NB4 (cell line): ENCODE measurements at regions not wholly inside any gene's neighbourhood (a gene's known extent, or its start where the extent isn't known, plus 50 kb on each side); places are given as distances from the start of the nearest gene placed in this dataset.

Source experiments
- DNase-seq: peaks from one replicate; pipeline ENCODE4 v3.0.0; 2010; ENCODE audit warnings: low read depth
- H3K4me3 ChIP-seq: one replicate; pipeline ENCODE4 v1.5.1; 2011; ENCODE audit warnings: mild to moderate bottlenecking, low read depth, low read length, moderate library complexity
- CTCF ChIP-seq: IDR thresholded peaks from one replicate; pipeline ENCODE4 v1.5.1; 2012; ENCODE audit warnings: low read depth, low read length
- MAX ChIP-seq: IDR thresholded peaks from 2 replicates; pipeline ENCODE4 v1.6.1; 2011; ENCODE audit warnings: low read depth, low read length
- MYC ChIP-seq: IDR thresholded peaks from 2 replicates; pipeline ENCODE4 v1.6.1; 2011; ENCODE audit warnings: low read depth, low read length
- POLR2A ChIP-seq: IDR thresholded peaks from 2 replicates; pipeline ENCODE4 v1.6.1; 2011; ENCODE audit warnings: mild to moderate bottlenecking; ENCODE audit not compliant: insufficient read length; ENCODE audit errors: extremely low read depth

DNA sequence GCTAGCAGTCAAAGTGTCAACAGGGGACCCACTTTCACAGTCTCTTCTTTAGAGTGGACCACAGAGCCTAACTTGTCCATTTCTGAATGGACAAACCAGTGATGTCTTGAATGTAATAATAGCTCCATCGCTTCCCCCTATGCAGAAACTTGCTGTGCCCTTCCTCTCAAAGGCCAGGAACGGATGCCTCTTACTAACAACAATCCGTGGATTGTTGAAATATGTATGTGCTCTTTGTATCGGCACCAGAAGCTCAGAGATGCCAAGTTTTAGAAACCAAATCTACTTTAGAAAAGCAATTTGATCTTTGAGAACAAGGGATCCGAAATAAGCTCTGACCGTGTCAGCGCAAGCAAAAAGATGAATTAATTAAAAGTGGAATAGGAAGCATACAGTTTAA lies 259.5 kb upstream of the POU2AF2 start:
- H3K4me3 ChIP-seq = no peak overlapping the region
- no peak for DNase-seq
- TF ChIP-seq MAX (no peak), POLR2A (no peak), CTCF (no peak)

DNA sequence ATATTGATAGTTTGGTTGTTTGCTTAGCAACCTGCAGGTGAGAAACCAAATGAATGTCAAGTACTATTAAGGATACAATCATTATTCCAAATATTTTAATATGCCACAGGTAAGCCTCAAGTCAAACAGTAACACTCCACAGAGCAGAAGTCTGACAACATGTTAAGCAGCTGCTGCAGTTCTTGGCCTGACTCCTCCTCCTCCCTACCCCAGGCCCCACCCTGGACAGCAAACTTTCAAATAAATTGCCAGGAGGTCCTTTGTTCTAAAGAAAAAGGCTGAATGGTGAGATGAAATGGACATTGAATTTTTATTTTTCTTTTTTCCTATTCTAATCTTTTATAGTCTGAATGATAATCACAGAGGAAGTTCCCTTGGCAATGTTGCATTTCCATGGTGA lies 260.0 kb upstream of the POU2AF2 start:
- DNase-seq = no peak
- TF ChIP-seq CTCF (no peak), MYC (no peak), POLR2A (no peak), MAX (no peak)
- no peak overlapping the region for H3K4me3 ChIP-seq

DNA sequence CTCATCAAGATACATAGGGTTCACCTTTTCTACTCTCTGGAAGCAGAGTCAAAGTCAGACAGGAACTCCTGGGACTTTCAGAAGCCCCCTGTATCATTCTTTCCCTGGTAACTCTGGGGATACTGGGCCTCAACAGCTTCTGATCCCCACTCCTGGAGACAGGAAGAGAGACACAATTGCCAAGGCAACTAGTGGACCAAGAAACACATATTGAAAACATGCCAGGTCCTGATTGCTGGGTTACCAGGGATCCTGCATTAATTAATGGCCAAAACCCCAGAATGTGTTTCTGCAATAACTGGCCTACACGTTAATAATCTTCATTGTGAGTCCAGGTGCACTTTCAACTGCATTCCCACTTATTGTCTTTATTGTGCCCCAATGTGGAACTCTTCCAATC lies 260.8 kb upstream of the POU2AF2 start:
- DNase-seq = no peak
- TF ChIP-seq MAX (no peak), POLR2A (no peak), CTCF (no peak), MYC (no peak)
- H3K4me3 ChIP-seq = no peak overlapping the region

- DNase-seq = no peak
- no peak for TF ChIP-seq MYC
- TF ChIP-seq MAX = no peak
- TF ChIP-seq POLR2A = no peak
- no peak for TF ChIP-seq CTCF
- H3K4me3 ChIP-seq = no peak overlapping the region
These were observed 261.4 kb upstream of the POU2AF2 start for GRCh38 chr11:110984147-110984546.

DNA sequence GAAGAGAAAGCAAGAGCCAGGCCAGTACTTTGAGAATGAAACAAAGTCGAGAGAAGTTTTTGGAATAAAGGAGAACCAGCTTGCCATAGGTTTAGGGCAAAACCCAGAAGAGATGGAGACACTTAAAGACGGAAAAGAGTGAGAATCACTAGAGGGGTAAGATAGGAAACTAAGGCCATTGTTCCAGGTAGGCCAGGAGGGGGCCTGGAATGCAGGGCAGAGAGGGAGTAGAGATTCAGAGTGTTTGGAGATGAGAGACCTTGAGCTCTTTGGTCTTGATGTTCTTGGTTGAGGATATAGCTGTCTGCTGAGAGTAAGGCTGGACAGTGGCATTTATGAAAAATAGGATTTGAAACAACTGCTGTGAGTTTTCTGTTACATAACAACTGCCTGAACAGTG lies 263.3 kb upstream of the POU2AF2 start:
- H3K4me3 ChIP-seq = no peak overlapping the region
- no peak for TF ChIP-seq POLR2A
- no peak for TF ChIP-seq MYC
- no peak for DNase-seq

DNA sequence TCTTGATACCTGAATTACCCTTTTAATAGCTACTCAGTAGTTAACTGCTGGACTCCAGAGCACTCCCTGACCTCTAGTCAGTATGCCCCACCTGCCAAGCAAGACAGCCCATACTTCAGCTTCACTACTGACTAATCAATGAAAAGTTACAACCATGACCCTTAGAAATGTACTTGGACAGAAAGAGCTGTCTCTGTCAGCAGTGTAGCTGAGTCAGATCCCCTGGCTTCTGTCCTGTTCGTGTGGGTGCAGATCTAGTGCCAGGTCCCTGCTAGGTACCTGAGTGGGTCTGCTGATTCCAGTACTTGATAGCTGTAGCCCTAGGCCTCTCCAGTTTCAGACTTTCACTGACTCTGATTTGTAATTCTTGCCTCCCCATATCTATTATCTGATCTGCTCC lies 265.8 kb upstream of the POU2AF2 start:
- DNase-seq = no peak
- H3K4me3 ChIP-seq = no peak overlapping the region
- TF ChIP-seq CTCF (no peak), MAX (no peak), MYC (no peak), POLR2A (no peak)
